GM21367 (cell line): ENCODE measurements at regions not wholly inside any gene's neighbourhood (a gene's known extent, or its start where the extent isn't known, plus 50 kb on each side); places are given as distances from the start of the nearest gene placed in this dataset.
"Not testable (repeated sequence)": the region's sequence is repeated elsewhere in the genome, so short reads cannot be mapped to it uniquely, and the experiment has no call there.

ENCODE experiments used
- ATAC-seq: cut with Tn5 transposase; IDR thresholded peaks from one replicate; pipeline ENCODE4 v1.9.1; 2021; ENCODE audit not compliant: unreplicated experiment

DNA sequence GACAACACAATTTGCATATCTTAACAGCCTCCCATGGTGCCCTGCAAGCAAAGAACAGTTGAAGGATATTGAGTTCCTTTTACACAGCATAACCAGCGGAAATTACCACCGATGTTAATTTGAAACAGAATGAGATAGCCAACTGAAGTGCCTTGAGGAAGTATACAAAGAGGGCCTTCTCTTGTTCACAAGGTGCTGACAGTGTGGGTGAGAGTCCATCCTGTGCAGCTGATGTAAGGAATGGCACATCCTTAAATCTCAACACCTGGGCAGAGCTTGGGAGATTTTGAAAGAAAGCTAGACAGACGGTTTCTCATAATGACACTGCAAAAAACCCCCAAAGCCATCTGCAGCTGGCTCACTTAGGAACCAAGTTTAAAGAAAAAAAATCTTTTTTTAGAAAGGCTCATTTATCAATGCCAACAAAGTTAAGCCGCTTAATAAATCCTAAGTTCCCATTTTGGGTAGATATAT lies 818.6 kb downstream of the KCNJ2 start:
- ATAC-seq = no peak

DNA sequence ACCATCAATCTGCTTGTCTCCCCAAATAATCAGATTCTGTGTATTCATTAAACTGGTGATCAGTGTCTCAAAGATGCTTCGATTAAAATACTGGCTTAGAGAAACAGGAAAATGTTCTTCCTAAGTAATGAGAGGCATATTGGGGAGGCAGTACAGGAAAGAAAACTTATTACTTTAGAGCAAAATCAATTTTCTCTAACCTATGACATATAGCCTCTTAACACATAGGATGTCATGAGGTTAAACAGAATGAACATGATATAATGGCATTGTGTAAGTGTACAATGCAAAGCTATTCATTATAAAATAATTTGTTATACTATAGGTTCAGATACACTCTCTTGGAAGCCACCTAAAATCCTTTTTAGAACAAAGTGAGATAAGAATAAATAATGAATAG lies 819.3 kb downstream of the KCNJ2 start:
- no peak for ATAC-seq

DNA sequence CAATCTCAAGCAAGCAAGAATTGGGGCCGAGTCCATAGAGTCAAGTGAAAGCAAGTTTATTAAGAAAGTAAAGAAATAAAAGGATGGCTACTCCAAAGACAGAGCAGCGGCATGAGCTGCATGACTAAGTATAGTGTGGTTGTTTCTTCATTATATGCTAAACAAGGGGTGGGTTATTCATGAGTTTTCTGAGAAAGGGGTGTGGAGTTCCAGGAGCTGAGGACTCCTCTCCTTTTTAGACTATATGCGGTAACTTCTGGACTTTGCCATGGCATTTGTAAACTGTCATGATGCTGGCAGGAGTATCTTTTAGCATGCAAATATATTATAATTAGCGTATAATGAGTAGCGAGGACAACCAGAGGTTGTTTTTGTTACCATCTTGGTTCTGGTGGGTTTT lies 819.9 kb downstream of the KCNJ2 start:
- ATAC-seq = no peak

DNA sequence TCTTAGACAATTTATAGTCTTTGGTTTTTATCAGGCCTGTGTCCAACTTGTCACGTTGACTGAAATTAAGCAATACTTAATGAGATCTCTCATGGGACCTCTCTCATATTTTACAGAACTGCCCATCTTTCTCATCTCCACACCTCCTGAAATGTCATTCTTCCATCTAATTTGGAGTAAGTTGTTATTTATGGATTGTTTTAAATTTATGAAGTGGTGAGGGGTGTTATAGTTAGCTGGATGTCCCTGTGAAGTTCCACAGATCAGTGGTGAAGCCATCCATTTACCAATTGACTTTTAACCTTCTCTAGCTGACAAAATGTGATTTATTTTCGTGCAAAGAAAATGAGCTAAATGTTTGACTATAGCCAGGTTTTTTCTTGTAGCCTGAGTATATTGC lies 824.9 kb downstream of the KCNJ2 start:
- ATAC-seq = no peak

DNA sequence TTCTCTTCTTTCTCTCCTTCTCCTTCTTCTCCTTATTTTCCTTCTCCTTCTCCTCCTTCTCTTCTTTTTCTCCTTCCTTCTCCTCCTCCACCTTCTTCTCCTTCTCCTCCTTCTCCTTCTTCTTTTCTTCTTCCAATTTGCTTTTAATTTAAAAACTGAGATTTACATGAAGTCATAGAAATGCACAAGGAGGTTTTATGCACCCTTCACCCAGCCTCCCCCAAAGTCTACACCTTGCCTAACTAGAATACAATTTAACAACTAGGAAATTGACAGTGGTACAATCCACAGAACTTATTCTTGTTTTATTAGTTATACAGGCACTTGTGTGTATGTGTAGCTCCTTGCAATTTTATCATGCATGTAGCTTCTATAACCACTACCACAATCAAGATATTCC lies 826.7 kb downstream of the KCNJ2 start:
- no peak for ATAC-seq

DNA sequence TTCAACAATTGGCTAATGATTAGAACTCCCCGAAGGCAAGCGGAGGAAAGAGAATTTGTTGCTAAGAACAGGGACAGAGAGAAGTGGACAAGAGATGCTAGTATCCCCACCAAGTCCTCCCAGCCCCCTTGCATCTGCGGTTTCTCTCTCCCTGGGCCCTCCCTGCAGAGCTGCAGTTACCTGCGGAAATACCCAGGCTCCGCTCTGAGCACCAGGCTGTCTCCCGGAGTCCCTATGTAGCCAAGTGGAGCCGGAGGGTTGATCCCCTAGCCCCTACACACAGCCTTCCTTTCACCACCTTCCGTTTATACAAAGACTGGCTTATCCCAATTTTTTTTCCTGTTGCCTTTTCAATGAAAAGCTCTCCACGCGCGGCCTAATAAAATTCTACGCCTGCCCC lies 834.4 kb downstream of the KCNJ2 start:
- no peak for ATAC-seq

DNA sequence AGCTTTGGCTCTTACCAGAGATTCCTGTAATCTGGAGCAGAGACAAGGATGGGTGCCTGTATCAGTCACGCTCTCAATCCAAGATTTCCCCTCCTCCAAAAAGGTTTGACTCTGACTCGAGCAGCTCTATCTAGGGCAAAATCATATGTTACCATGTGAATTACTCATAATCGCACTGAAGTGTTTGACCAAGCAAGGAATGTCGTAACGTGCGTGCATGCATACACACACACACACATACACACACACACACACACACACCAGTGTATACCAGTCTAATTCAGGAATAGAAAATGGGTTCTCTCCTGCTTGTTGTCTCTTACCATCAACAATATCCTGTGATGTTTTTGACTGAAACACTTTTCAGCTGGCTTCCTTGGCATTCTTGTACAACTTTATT lies 835.1 kb downstream of the KCNJ2 start:
- ATAC-seq = no peak

DNA sequence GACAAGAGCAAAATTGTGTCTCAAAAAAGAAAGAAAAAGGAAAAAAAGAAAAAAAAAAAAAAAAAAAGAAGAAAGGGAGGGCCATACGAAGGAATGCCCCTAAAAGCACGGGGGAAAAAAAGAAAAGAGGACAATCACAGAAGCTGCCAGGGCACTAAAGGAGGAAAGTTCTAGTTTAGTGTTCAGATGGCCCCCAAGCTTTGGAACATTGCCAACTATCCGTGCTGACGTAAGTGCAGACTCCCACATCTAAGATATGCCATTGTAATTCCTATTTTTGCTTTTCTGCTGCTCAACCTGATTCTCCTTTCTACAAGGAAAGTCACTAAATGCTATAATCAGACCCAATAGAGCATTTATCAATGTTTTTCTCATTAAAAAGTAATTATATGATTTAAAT lies 842.1 kb downstream of the KCNJ2 start:
- ATAC-seq = no peak

DNA sequence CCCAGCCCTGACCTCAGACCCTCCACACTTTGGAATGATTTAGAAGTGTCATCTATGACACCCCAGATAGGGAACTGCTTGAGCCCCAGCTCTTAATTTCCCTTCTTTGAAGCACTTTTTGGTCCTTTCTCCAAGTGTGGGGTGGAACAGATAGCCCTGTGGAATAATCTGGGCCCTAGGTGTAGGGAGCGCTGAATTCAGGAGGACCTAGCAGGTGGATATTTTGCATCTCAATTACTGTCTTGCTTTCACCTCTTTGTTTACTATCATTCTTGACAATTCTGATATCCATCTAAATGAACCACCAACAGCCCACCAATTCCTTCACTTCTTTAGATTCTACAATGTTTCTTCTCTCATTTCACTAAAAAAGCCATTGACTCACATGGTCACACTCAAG lies 850.4 kb downstream of the KCNJ2 start:
- no peak for ATAC-seq

DNA sequence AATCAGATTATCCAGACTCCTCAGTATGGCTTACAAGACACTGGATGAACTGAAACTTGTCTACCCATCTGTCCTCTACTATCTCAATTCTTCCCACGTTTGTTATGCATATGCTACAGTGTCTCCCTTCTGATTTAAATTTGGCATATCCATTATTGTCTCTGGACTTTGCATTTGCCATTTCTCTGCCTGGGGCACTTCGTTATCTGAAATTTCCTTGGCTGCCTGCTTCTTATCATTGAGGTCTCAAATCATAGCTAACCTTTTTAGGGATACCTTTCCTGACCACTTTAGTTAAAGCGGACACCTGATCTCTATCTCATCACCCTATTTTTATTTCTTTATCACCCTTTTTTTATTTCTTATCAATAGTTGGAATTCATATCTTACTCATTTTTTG lies 853.4 kb downstream of the KCNJ2 start:
- ATAC-seq = no peak

DNA sequence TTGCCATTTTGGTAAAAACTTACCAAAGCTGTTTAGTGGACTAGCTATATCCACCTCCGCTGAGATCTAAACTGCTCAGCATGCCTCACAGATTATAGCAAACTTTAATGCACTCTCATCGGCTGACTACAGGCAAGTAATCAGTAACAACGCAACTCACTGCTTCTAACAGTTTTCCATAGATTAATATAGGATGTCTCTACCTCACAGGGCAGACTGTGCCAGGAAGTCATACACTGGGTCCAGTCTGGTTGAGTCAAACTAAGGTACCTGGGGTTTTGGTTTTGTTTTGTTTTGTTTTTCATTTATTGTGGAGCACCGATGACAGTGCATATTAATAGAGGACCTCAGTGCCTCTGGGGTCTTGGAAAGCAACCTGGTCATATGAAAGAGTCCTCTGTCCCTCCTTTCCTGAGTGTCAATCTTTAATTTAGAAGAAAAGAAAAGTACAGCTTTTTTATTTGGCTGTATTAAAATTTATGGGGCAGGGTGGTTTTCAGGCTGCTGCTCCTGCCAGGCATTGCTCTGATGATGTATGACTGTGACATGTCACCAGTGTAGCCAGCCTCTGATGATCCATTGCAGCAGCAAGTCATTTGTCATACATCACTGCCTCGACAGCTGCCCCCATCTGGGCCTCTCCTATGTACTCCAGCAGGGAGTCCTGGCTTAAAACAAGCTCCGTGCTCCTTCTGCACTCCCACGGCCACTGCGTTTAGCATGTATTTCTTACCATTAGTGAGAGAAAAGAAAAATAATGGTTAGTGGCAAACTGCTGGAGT lies 854.1 kb downstream of the KCNJ2 start:
- ATAC-seq = no peak

DNA sequence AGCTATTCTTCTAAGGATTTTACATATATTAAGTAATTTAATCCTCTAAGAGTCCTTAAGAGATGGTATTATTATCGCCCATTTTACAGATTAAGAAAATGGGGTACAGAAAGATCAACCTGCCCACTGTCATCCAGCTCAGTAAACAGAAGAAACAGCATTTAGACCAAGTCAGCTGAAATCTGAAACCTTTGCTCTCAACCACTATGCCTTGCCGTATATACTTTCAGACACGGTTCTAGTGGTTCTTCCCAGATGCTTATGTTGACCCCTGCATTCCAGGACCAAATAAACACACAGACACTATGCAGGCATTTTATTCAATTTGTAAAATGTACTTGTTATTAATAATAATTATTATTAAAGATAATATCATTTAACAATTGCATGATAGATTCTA lies 854.8 kb downstream of the KCNJ2 start:
- ATAC-seq = no peak

DNA sequence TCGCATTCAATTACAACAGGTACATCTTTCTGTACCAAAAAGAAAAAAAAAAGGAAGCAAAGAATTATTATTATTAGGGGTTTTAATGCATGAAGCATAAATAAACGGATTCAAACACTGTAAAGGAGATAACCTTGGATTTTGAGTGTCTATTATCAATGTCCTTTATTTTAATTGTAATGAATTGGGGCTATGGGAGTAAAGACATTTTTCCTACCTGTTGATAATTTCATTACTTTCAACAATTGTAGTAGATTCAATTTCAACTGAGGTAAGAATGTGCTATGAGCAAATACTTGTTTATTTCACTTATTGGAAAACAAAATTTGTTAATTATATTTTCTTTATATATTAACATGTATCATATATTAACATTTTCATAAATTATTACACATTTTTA lies 855.6 kb downstream of the KCNJ2 start:
- ATAC-seq = no peak

DNA sequence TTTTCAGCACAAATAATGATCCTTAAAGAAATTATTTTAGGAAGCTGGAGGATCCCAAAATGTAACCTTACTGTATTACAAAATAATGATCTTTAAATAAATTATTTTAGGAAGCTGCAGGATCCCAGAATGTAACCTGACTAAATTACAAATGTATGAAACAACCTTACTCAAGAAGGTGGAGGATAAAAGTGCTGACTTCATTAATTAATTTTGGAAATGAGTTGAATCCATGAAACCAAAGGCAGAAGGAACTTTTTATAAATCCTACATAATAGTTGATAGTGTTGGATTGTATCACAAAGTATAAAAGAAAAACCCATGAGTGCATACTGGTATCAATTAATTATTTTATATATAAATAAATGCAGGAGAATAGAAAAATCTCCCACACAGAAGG lies 859.9 kb downstream of the KCNJ2 start:
- no peak for ATAC-seq

DNA sequence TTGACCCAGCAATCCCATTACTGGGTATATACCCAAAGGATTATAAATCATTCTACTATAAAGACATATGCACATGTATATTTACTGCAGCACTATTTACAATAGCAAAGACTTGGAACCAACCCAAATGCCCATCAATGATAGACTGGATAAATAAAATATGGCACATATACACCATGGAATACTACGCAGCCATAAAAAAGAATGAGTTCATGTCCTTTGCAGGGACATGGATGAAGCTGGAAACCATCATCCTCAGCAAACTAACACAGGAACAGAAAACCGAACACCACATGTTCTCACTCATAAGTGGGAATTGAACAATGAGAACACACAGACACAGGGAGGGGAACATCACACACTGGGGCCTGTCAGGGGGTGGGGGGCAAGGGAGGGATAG lies 862.0 kb downstream of the KCNJ2 start:
- not testable (repeated sequence) for ATAC-seq

DNA sequence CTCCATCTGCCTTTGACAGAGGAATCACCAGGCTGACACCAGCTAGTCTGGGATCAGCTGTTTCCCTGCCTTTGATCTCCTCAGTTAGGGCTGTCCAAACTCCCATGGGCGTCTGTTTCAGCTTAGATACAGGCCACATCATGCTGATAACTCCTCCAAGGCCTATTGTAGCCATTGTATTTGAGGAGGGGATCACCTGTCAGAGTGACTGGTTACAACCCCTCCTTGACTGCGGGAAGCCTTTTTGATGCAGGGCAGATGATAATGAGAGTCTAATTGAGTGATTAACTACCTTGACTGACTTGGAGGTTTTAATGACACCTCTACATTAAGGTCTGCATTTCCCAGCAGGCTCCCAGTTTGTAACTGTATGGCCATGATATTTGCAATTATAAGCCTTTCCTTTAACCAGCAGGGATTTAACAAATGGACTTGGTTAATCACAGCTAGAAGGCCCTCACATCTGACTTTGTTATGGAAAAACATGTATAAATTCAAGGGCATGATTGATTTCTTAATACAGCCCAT lies 863.5 kb downstream of the KCNJ2 start:
- ATAC-seq = no peak

DNA sequence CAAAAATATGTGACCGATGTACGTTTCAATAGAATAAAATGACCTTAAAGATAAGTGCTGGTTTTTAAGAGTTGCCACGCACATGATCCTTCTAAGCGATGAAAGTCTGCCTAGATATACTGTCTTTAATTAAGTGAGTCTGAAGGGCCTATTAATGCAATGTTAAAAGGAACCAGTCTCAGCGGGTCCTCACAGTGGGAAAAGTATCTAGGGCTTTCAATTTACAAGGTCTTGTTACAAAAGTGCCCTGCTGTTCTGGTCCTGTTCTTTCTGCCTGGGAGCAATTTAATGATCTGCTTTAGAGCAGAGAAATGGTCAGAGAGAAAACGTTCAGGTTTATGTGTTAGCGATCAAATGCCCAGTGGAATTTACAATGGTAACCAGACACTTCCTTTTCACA lies 864.0 kb downstream of the KCNJ2 start:
- no peak for ATAC-seq

DNA sequence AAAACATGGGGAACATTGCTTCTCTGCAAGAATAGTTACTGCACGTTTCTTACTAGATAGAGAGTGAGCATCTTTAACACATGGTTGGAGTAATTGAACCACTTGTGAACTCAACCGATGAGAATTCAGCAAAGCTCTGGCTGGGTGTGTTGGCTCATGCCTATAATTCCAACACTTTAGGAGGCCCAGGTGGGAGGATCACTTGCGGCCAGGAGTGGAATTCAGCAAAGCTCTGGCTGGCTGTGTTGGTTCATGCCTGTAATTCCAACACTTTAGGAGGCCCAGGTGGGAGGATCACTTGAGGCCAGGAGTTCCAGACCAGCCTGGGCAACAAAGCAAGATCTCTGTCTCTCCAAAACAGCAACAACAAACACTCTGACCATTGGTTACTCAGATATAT lies 865.9 kb downstream of the KCNJ2 start:
- no peak for ATAC-seq

DNA sequence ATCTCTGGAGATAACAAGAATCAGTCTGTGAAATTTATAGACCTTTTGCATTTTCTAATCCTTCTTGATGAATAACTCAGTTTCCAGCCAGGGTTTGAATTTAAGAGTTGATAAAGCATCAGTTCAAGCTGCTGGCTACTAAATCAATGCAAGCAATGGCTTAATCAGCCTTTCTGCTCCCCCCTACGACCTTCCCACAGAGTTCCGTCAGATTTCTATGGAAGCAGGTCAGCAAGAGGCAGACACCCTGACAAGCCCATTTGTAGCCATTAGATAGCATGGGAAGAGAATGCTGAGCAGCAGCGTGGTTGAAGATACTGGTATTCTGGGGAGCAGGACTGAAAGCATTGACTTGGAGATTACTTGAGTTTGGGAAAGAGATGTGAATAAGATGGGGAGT lies 868.1 kb downstream of the KCNJ2 start:
- ATAC-seq = no peak

DNA sequence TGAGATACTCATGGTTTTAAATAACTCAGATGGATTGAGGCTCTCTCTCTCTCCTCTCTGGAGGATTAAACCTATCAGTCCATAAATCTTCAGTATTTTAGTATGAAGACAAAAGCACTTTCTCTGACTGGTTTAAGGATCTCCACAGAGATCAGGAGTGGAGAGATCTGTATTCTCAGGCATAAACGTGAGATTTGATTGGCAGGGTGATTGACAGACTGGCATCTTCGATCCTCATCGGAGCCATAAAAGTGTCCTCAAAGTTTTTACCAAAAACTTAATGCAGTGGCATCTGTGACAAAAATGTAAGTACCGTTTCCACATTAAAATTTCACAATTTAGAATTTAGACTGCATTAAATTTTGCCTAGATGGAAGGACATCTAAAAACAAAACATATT lies 870.1 kb downstream of the KCNJ2 start:
- ATAC-seq = no peak

DNA sequence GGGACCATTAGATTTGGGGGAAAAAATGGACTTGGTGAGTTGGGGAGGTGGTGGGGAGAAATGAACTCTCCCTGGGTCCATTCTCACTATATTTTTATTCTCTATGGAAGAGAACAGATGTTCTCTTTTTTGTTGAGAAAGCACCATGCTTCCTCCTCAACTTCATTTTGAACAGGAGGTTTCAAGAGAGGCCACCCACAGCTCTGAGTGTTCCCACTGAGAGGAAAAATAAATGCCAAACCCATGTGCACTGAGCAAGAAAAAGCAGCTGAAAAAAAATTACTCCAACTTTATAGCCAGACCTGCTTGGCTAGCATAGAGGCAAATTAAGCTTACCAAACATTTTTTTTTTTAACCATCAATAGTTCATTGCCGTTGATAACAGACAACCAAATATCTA lies 883.6 kb downstream of the KCNJ2 start:
- no peak for ATAC-seq

DNA sequence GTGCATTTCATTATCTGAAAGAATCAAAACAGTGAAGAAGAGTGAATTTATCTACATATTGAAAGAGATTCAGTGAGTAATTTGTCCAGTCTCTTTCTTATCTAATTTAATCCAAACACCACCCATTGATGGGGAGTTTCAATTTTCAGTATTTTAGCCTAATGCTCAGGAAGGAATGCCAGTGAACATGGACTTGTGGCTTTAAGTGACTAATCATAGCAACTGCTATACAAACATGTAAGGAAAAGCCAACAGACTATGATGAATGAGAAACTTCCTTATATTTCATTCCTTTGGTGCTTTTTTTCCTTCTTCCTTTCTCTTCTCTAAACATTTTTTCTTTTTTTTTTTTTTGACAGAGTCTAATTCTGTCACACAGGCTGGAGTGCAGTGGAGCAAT lies 885.8 kb downstream of the KCNJ2 start:
- ATAC-seq = no peak

DNA sequence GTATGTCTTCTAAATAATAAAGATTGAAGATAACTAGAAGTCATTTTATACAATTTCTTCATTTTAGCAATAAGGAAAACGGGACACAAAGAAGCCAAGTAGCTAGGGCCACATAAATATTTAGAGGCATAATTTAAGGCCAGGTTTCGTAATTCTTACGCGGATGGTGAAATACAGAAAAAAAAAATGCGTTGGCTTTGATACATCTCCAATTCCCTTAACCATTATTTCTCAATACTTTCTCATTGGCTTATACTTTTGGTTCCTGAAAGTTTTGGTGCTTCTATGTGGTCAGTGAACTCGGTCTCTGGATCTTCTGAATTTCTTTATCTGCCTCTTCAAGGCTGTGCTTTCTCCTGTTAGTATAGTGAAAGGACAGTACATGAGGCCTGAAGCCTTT lies 888.1 kb downstream of the KCNJ2 start:
- no peak for ATAC-seq
